Endothelial cell of hepatic sinusoid (primary cell): ENCODE measurements at regions not wholly inside any gene's neighbourhood (a gene's known extent, or its start where the extent isn't known, plus 50 kb on each side); places are given as distances from the start of the nearest gene placed in this dataset.

Experiments
- in situ Hi-C: cut with HindIII; loops from 2 replicates; pipeline ENCODE4 v1.10.0; 2017; ENCODE audit warnings: low sequenced_read_pairs

GRCh38 chr1:4010814-4011605 is 110.9 kb upstream of the C1orf174 start:
- in situ Hi-C loops: no loop called here

- in situ Hi-C loops: no loop called here
Observed at GRCh38 chr1:4016351-4017130, 116.5 kb upstream of the C1orf174 start.

- in situ Hi-C loops: no loop called here
Observed at GRCh38 chr1:4017636-4018365, 117.7 kb upstream of the C1orf174 start.

GRCh38 chr1:4018466-4019146 is 118.5 kb upstream of the C1orf174 start:
- in situ Hi-C loops: no loop called here

- in situ Hi-C loops: no loop called here
Observed at GRCh38 chr1:4019147-4019521, 119.1 kb upstream of the C1orf174 start.

- in situ Hi-C loops: no loop called here
Observed at GRCh38 chr1:4019606-4020331, 119.7 kb upstream of the C1orf174 start.

GRCh38 chr1:4020449-4020848 is 120.4 kb upstream of the C1orf174 start:
- in situ Hi-C loops: no loop called here

GRCh38 chr1:4021136-4021973 is 121.3 kb upstream of the C1orf174 start:
- in situ Hi-C loops: no loop called here

GRCh38 chr1:4021974-4022268 is 121.8 kb upstream of the C1orf174 start:
- in situ Hi-C loops: no loop called here

GRCh38 chr1:4022715-4023114 is 122.6 kb upstream of the C1orf174 start:
- in situ Hi-C loops: no loop called here

- in situ Hi-C loops: no loop called here
Observed at GRCh38 chr1:4023678-4024077, 123.6 kb upstream of the C1orf174 start.

- in situ Hi-C loops: no loop called here
Observed at GRCh38 chr1:4024811-4025210, 124.7 kb upstream of the C1orf174 start.

GRCh38 chr1:4025752-4026151 is 125.7 kb upstream of the C1orf174 start:
- in situ Hi-C loops: no loop called here

- in situ Hi-C loops: no loop called here
Observed at GRCh38 chr1:4027008-4027407, 126.9 kb upstream of the C1orf174 start.

- in situ Hi-C loops: no loop called here
Observed at GRCh38 chr1:4027492-4028138, 127.5 kb upstream of the C1orf174 start.

- in situ Hi-C loops: no loop called here
Observed at GRCh38 chr1:4028139-4028501, 128.0 kb upstream of the C1orf174 start.

GRCh38 chr1:4029376-4029775 is 129.3 kb upstream of the C1orf174 start:
- in situ Hi-C loops: no loop called here

GRCh38 chr1:4032571-4032970 is 132.5 kb upstream of the C1orf174 start:
- in situ Hi-C loops: no loop called here

- in situ Hi-C loops: no loop called here
Observed at GRCh38 chr1:4033129-4033676, 133.1 kb upstream of the C1orf174 start.
